Endothelial cell of umbilical vein (primary cell): ENCODE measurements at regions not wholly inside any gene's neighbourhood (a gene's known extent, or its start where the extent isn't known, plus 50 kb on each side); places are given as distances from the start of the nearest gene placed in this dataset.

Source experiments
- BruUV-seq: library from RNA; stranded (reverse); fragments of 400-500 nt; replicated peaks from 2 replicates; lab custom pipeline; 2021; lab: Mats Ljungman, UMichigan
- CTCF ChIA-PET: fragments of 300-600, 350-600 bp; sonication (Branson Sonifier 250); formaldehyde crosslinking; loops from one replicate; lab custom pipeline; 2021; ENCODE audit warnings: antibody characterized with exemption, inconsistent platforms; lab: Charles Lee
- POLR2A ChIA-PET: fragments of 300-600, 350-600 bp; sonication (Branson Sonifier 250); formaldehyde crosslinking; loops from one replicate; lab custom pipeline; 2021; ENCODE audit warnings: antibody characterized with exemption, inconsistent platforms; lab: Charles Lee
- DNase-seq: peaks from one replicate; pipeline ENCODE4 v3.0.0-alpha.2; 2011; ENCODE audit warnings: low read depth, low spot score
- FAIRE-seq: peaks from 2 replicates; lab custom pipeline; 2011; peaks lifted over from hg19 to GRCh38; lab: Jason Lieb, UNC
- H2AFZ ChIP-seq: 2 replicates; pipeline ENCODE4 v1.6.0; 2012; ENCODE audit warnings: low read depth, low read length, control low read depth, inconsistent platforms
- H3K27ac ChIP-seq: 2 replicates; pipeline ENCODE4 v1.5.1; 2011; ENCODE audit warnings: low read depth, mild to moderate bottlenecking, control low read depth, low read length, moderate library complexity; ENCODE audit not compliant: insufficient read depth
- H3K27me3 ChIP-seq, 2 experiments: 2 replicates each; pipeline versions ENCODE4 v1.6.0 to v1.6.1; 2011; ENCODE audit warnings: low read length in 2 of 2, mixed read lengths in 1 of 2; ENCODE audit not compliant: control insufficient read depth in 2 of 2, insufficient read depth in 2 of 2
- H3K36me3 ChIP-seq, 2 experiments: 2 replicates in 1 of 2; 3 replicates in 1 of 2; pipeline ENCODE4 v1.5.1; 2011; ENCODE audit warnings: low read length in 2 of 2, mild to moderate bottlenecking in 1 of 2, moderate library complexity in 1 of 2; ENCODE audit not compliant: control insufficient read depth in 2 of 2, insufficient read depth in 2 of 2; ENCODE audit errors: extremely low read depth in 1 of 2
- H3K4me1 ChIP-seq: 3 replicates; pipeline ENCODE4 v1.5.1; 2011; ENCODE audit warnings: mild to moderate bottlenecking, low read length; ENCODE audit not compliant: control insufficient read depth, insufficient read depth; ENCODE audit errors: extremely low read depth
- H3K4me2 ChIP-seq: 2 replicates; pipeline ENCODE4 v1.6.1; 2011; ENCODE audit warnings: low read length, control low read depth, mixed read lengths; ENCODE audit not compliant: insufficient read depth
- H3K4me3 ChIP-seq, 3 experiments: fragments of 200-600 bp in 1 of 3; sonication (generic), shearing (Covaris generic) in 1 of 3; replicated peaks in 1 of 3; 2 replicates each; pipeline ENCODE4 v1.5.1; 2011 to 2016; ENCODE audit warnings: control low read depth in 3 of 3, low read length in 3 of 3, mild to moderate bottlenecking in 2 of 3, inconsistent platforms in 1 of 3, low read depth in 1 of 3, moderate library complexity in 1 of 3; ENCODE audit not compliant: insufficient read depth in 1 of 3
- H3K79me2 ChIP-seq: 2 replicates; pipeline ENCODE4 v1.6.0; 2012; ENCODE audit warnings: low read length, inconsistent platforms; ENCODE audit not compliant: control insufficient read depth, insufficient read depth
- H3K9ac ChIP-seq: replicated peaks from 2 replicates; pipeline ENCODE3; 2011; ENCODE audit warnings: low read length, control low read depth; ENCODE audit not compliant: insufficient read depth; ENCODE audit errors: extremely low read depth
- H3K9me1 ChIP-seq: replicated peaks from 3 replicates; pipeline ENCODE4 v1.6.0; 2011; ENCODE audit warnings: mild to moderate bottlenecking, low read length; ENCODE audit not compliant: control insufficient read depth, insufficient read depth; ENCODE audit errors: extremely low read depth
- H3K9me3 ChIP-seq: replicated peaks from 2 replicates; pipeline ENCODE4 v1.5.1; 2012; ENCODE audit warnings: low read length, inconsistent platforms; ENCODE audit not compliant: control insufficient read depth, insufficient read depth
- H4K20me1 ChIP-seq: replicated peaks from 2 replicates; pipeline ENCODE3; 2011; ENCODE audit warnings: mild to moderate bottlenecking, low read length; ENCODE audit not compliant: control insufficient read depth, insufficient read depth; ENCODE audit errors: extremely low read depth
- CTCF ChIP-seq, 2 donors: IDR thresholded peaks; 1 replicate in 1 of 2; 2 replicates in 1 of 2; pipeline ENCODE4 v1.5.1; 2011; ENCODE audit warnings: low read length in 2 of 2, mild to moderate bottlenecking in 2 of 2, moderate library complexity in 2 of 2, control low read depth in 1 of 2, inconsistent platforms in 1 of 2, low read depth in 1 of 2; ENCODE audit not compliant: insufficient read depth in 1 of 2; ENCODE audit errors: extremely low read depth in 1 of 2
- EZH2 ChIP-seq: IDR thresholded peaks from 2 replicates; pipeline ENCODE4 v1.6.1; 2012; ENCODE audit warnings: borderline replicate concordance, low read depth, mild to moderate bottlenecking, moderate library complexity, low read length, inconsistent platforms; ENCODE audit not compliant: severe bottlenecking
- FOS ChIP-seq: IDR thresholded peaks from 2 replicates; pipeline ENCODE4 v1.6.1; 2011; ENCODE audit warnings: mild to moderate bottlenecking, low read length, moderate library complexity, borderline replicate concordance; ENCODE audit not compliant: insufficient read depth
- GATA2 ChIP-seq: IDR thresholded peaks from 2 replicates; pipeline ENCODE4 v1.7.0; 2011; ENCODE audit warnings: low read depth, mild to moderate bottlenecking, moderate library complexity, mixed read lengths, low read length; ENCODE audit not compliant: insufficient read length, insufficient read depth
- JUN ChIP-seq: IDR thresholded peaks from 2 replicates; pipeline ENCODE4 v1.6.1; 2011; ENCODE audit warnings: borderline replicate concordance, low read depth; ENCODE audit not compliant: insufficient read length, insufficient read depth
- MAX ChIP-seq: IDR thresholded peaks from 2 replicates; pipeline ENCODE4 v1.6.1; 2011; ENCODE audit not compliant: insufficient read depth, insufficient read length
- MYC ChIP-seq: IDR thresholded peaks from one replicate; pipeline ENCODE4 v1.6.1; 2011; ENCODE audit warnings: mild to moderate bottlenecking, low read depth, low read length
- POLR2A ChIP-seq: IDR thresholded peaks from 2 replicates; pipeline ENCODE4 v1.6.1; 2012; ENCODE audit warnings: low read depth, mild to moderate bottlenecking, control low read depth, low read length
- POLR2AphosphoS5 ChIP-seq: IDR thresholded peaks from 2 replicates; pipeline ENCODE4 v1.6.1; 2012; ENCODE audit warnings: low read depth, mild to moderate bottlenecking, control low read depth, low read length, moderate library complexity; ENCODE audit not compliant: insufficient read depth
- dilution Hi-C: fragments of 300-500 bp; cut with MboI; formaldehyde crosslinking; loops from one replicate; pipeline ENCODE4 v1.15.0; 2019; ENCODE audit warnings: low sequenced_read_pairs; ENCODE audit not compliant: extremely low pct_ligation_motif_present
- intact Hi-C: fragments of 100-400 bp; cut with micrococcal nuclease; formaldehyde crosslinking; loops from one replicate; pipeline ENCODE4 v1.10.0; 2022

GRCh38 chr2:147660680-147661079 is 184.1 kb upstream of the ACVR2A start:
- Histone ChIP-seq H3K27me3 (no peaks in the 10 kb centered on the region), H3K9me3 (no peaks in the 10 kb centered on the region), H3K9ac (no peak overlapping the region), H2AFZ (no peak overlapping the region), H3K4me3 (no peak overlapping the region), H3K79me2 (no peaks in the 10 kb centered on the region), H3K4me2 (no peak overlapping the region), H3K27ac (no peak overlapping the region), H3K9me1 (no peaks in the 10 kb centered on the region), H3K36me3 (no peaks in the 10 kb centered on the region), H4K20me1 (no peaks in the 10 kb centered on the region), H3K4me1 (no peaks in the 10 kb centered on the region)
- CTCF ChIA-PET: no interaction called here
- POLR2A ChIA-PET: no interaction called here
- no TSS peak for BruUV-seq
- dilution Hi-C loops (no loop called here), intact Hi-C loops (no loop called here)
- FAIRE-seq: no peak
- TF ChIP-seq JUN: no peak
- TF ChIP-seq FOS: no peak
- TF ChIP-seq POLR2A: no peak
- no peak for TF ChIP-seq GATA2
- no peak for TF ChIP-seq MAX
- no peak for TF ChIP-seq EZH2
- no peak for TF ChIP-seq POLR2AphosphoS5
- TF ChIP-seq MYC: no peak
- no peak for TF ChIP-seq CTCF (IDR thresholded peaks at IDR 0.05; ENCODE audit: extremely low read depth in 1 of 2, insufficient read depth in 1 of 2, low read depth in 1 of 2, low read length in 2 of 2)
- DNase-seq: no peak
